T-helper 2 cell (primary cell): ENCODE measurements at regions not wholly inside any gene's neighbourhood (a gene's known extent, or its start where the extent isn't known, plus 50 kb on each side); places are given as distances from the start of the nearest gene placed in this dataset.

Experiments
- DNase-seq, 5 experiments: peaks; one replicate each; pipeline versions ENCODE4 v3.0.0 to v3.0.0-alpha.2; 2012 to 2022

GRCh38 chr4:176981074-176981473 is 188.4 kb upstream of the VEGFC start:
- no peak for DNase-seq

GRCh38 chr4:176981551-176981950 is 188.8 kb upstream of the VEGFC start:
- DNase-seq = no peak

- no peak for DNase-seq
Observed at GRCh38 chr4:176988226-176988625, 195.5 kb upstream of the VEGFC start.

GRCh38 chr4:176989186-176989585 is 196.5 kb upstream of the VEGFC start:
- DNase-seq = no peak

GRCh38 chr4:176999935-177000543 is 207.3 kb upstream of the VEGFC start:
- no peak for DNase-seq

GRCh38 chr4:177001271-177002175 is 208.8 kb upstream of the VEGFC start:
- DNase-seq = no peak

- peak in 1 of 5 experiments; percentile 6 for DNase-seq
Observed at GRCh38 chr4:177005674-177006230, 213.0 kb upstream of the VEGFC start.

- no peak for DNase-seq
Observed at GRCh38 chr4:177006331-177006730, 213.6 kb upstream of the VEGFC start.

GRCh38 chr4:177008071-177008835 is 215.5 kb upstream of the VEGFC start:
- DNase-seq = no peak

GRCh38 chr4:177008836-177009501 is 216.2 kb upstream of the VEGFC start:
- DNase-seq = no peak

- DNase-seq = no peak
Observed at GRCh38 chr4:177010418-177010817, 217.7 kb upstream of the VEGFC start.

- no peak for DNase-seq
Observed at GRCh38 chr4:177012918-177013545, 220.3 kb upstream of the VEGFC start.

GRCh38 chr4:177016541-177017141 is 223.9 kb upstream of the VEGFC start:
- no peak for DNase-seq

- DNase-seq = no peak
Observed at GRCh38 chr4:177023951-177024350, 231.2 kb upstream of the VEGFC start.

- DNase-seq = no peak
Observed at GRCh38 chr4:177032341-177032740, 239.6 kb upstream of the VEGFC start.

GRCh38 chr4:177033135-177033534 is 240.4 kb upstream of the VEGFC start:
- DNase-seq = no peak

- DNase-seq = no peak
Observed at GRCh38 chr4:177033632-177034031, 240.9 kb upstream of the VEGFC start.

- DNase-seq = no peak
Observed at GRCh38 chr4:177041356-177041755, 248.6 kb upstream of the VEGFC start.

- DNase-seq = peak in 3 of 5 experiments; percentile 14 to 67 (median 33)
Observed at GRCh38 chr4:177047070-177047850, 254.5 kb upstream of the VEGFC start.

GRCh38 chr4:177047851-177048174 is 255.1 kb upstream of the VEGFC start:
- no peak for DNase-seq
